SJCRH30 (cell line): ENCODE measurements at regions not wholly inside any gene's neighbourhood (a gene's known extent, or its start where the extent isn't known, plus 50 kb on each side); places are given as distances from the start of the nearest gene placed in this dataset.
"Not testable (repeated sequence)": the region's sequence is repeated elsewhere in the genome, so short reads cannot be mapped to it uniquely, and the experiment has no call there.

ENCODE experiments used
- DNase-seq, 2 experiments: peaks; one replicate each; pipeline ENCODE4 v3.0.0-alpha.2; 2015 to 2020
- H3K27ac ChIP-seq: fragments of 250-450 bp; sonication (Bioruptor Pico); 2 replicates; pipeline ENCODE4 v1.5.1; 2020; ENCODE audit warnings: mild to moderate bottlenecking, moderate library complexity
- H3K27me3 ChIP-seq: fragments of 250-450 bp; sonication (Bioruptor Pico); 2 replicates; pipeline ENCODE4 v1.5.1; 2020; ENCODE audit warnings: mild to moderate bottlenecking, moderate library complexity
- H3K36me3 ChIP-seq: fragments of 250-450 bp; sonication (Bioruptor Pico); 2 replicates; pipeline ENCODE4 v1.5.1; 2020; ENCODE audit warnings: mild to moderate bottlenecking, moderate library complexity
- H3K4me1 ChIP-seq: fragments of 250-450 bp; sonication (Bioruptor Pico); 2 replicates; pipeline ENCODE4 v1.5.1; 2020; ENCODE audit warnings: mild to moderate bottlenecking, moderate library complexity
- H3K4me3 ChIP-seq: fragments of 250-450 bp; sonication (Bioruptor Pico); 2 replicates; pipeline ENCODE4 v1.5.1; 2020; ENCODE audit warnings: mild to moderate bottlenecking, moderate library complexity
- H3K9me3 ChIP-seq: fragments of 250-450 bp; sonication (Bioruptor Pico); replicated peaks from 2 replicates; pipeline ENCODE4 v1.5.1; 2020; ENCODE audit warnings: mild to moderate bottlenecking, moderate library complexity

- DNase-seq = no peak
Measured at GRCh38 chr15:39409876-39410530, 170.9 kb upstream of the THBS1 start.

DNA sequence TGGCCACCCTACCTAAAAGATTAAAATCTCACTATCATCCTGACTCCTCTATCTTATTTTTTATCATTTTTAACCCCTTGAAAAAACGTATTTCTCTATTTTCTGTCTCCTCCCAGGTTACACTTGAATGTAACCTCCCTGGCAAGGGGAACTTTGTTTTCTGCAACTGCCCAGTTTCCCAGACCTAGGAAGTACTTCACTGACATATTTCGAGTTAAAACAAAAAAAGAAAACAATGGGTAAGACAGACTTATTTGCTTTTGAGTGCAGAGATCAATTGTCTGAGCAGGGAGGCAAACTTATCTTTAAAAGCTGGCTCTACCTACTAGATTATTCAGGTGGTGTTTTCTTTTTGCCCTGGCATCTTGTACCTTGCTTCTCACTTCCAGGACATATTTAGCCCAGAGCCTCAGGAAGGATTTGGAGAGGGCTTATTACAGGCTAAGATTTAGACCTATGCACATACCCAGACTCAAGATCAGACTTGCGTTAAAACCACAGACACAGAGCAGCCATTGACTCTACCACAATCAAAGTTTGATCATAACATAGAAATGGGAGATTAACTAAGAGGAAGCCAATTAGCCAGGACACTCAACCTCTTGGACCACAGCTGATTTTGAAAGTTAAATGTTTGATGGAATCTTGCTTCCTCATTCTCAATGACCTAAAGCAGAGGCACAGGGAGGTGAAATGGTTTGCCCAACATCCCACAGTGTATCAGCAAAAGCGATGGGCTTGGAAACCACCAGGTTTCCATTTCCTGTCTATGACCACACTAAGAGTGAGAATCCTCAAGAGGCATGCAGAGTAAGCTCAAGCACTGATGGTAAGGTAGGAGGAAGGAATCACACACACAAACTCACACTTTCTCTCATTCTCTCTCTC lies 169.5 kb upstream of the THBS1 start:
- DNase-seq = no peak
- H3K4me3 ChIP-seq = no peak overlapping the region

More at GRCh38 chr15:39409876-39410530, 170.9 kb upstream of the THBS1 start:
- Histone ChIP-seq H3K9me3 (no peaks in the 10 kb centered on the region; the same call in 1 of the 2 replicates), H3K4me1 (no peaks in the 10 kb centered on the region), H3K4me3 (no peak overlapping the region), H3K27me3 (no peaks in the 10 kb centered on the region), H3K27ac (no peak overlapping the region), H3K36me3 (no peaks in the 10 kb centered on the region)

GRCh38 chr15:39413558-39413957 lies 167.3 kb upstream of the THBS1 start:
- Histone ChIP-seq H3K27ac (no peak overlapping the region), H3K27me3 (no peaks in the 10 kb centered on the region), H3K4me3 (no peak overlapping the region), H3K4me1 (no peaks in the 10 kb centered on the region), H3K36me3 (no peaks in the 10 kb centered on the region), H3K9me3 (no peaks in the 10 kb centered on the region)
- DNase-seq = no peak

More for the DNA sequence above, 169.5 kb upstream of the THBS1 start:
- Histone ChIP-seq H3K9me3 (no peaks in the 10 kb centered on the region; the same call in 1 of the 2 replicates), H3K36me3 (no peaks in the 10 kb centered on the region), H3K27me3 (no peaks in the 10 kb centered on the region), H3K4me1 (no peaks in the 10 kb centered on the region), H3K27ac (no peak overlapping the region)

- H3K27ac ChIP-seq = no peak overlapping the region
- no peaks in the 10 kb centered on the region for H3K27me3 ChIP-seq
- no peak for DNase-seq
- no peaks in the 10 kb centered on the region for H3K9me3 ChIP-seq
- no peaks in the 10 kb centered on the region for H3K4me1 ChIP-seq
- H3K36me3 ChIP-seq = no peaks in the 10 kb centered on the region
- no peak overlapping the region for H3K4me3 ChIP-seq
Measured at GRCh38 chr15:39414201-39414600, 166.7 kb upstream of the THBS1 start.

DNA sequence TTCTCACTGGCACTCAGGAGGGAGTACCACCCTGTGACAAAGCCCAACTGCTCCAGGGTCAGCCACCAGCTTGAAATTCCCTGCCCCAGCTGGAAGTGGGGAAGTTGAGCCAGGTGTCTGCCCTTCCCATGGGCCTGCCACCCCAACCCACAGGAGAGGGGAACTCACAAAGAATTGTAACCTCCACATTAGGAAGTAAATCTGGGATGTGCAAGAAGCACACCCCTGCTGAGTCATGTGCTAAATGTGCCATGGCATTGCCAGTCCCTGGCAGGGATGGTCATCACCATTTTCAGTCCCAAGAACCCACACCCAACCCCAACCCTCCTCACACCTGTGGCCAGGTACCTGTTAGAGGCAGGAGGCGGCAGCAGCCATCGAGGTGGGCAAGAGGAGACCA lies 165.2 kb upstream of the THBS1 start:
- Histone ChIP-seq H3K4me1 (no peaks in the 10 kb centered on the region), H3K27ac (no peak overlapping the region), H3K4me3 (no peak overlapping the region), H3K27me3 (no peaks in the 10 kb centered on the region), H3K36me3 (no peaks in the 10 kb centered on the region), H3K9me3 (no peaks in the 10 kb centered on the region)
- DNase-seq = no peak

- Histone ChIP-seq H3K4me3 (no peak overlapping the region), H3K27ac (no peak overlapping the region), H3K27me3 (no peaks in the 10 kb centered on the region), H3K4me1 (no peaks in the 10 kb centered on the region), H3K9me3 (no peaks in the 10 kb centered on the region), H3K36me3 (no peaks in the 10 kb centered on the region)
- DNase-seq = no peak
Measured at GRCh38 chr15:39416258-39416657, 164.6 kb upstream of the THBS1 start.

DNA sequence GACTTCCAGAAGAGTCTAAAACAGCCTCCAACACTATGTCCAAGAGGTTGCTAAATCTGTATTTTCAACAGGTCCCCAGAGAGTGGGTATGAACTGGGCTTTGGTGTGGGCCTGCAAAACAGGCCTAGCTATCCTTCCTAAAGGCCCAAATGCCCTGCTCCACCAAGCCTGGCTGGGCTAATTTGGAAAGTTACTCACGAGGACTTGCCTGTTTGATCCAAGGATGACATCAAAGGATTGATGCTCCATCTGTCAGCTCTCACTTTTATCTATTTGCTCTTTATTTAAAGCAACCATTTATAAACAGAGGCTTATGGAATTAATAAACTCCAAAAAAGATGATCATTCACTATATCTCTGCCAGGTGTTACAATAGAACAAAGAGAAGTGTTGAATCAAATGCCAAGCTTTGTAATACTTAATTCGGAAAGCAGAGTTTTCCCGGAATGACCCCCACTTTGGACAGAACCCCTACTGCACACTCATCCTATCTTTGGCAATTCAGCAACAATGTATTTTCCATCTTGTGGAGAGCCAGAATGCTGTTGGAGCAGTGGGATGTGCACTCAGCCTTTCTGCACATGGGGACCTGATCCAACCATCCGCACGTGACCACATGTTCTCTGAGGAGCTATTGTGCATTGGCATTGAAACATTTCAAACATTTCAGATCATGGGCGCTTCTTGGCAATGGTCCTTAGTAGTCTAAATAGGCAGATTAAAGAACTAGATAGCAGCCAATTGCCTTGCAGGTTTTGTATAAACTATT lies 163.3 kb upstream of the THBS1 start:
- no peak overlapping the region for H3K4me3 ChIP-seq
- DNase-seq = no peak
- no peaks in the 10 kb centered on the region for H3K4me1 ChIP-seq

GRCh38 chr15:39419651-39420050 lies 161.2 kb upstream of the THBS1 start:
- H3K36me3 ChIP-seq = no peaks in the 10 kb centered on the region

More for the DNA sequence above, 163.3 kb upstream of the THBS1 start:
- no peak overlapping the region for H3K27ac ChIP-seq
- no peaks in the 10 kb centered on the region for H3K36me3 ChIP-seq
- H3K9me3 ChIP-seq = no peaks in the 10 kb centered on the region
- H3K27me3 ChIP-seq = no peaks in the 10 kb centered on the region

GRCh38 chr15:39420123-39420852 lies 160.6 kb upstream of the THBS1 start:
- not testable (repeated sequence) for DNase-seq, H3K9me3 ChIP-seq, H3K27me3 ChIP-seq, H3K4me3 ChIP-seq, H3K4me1 ChIP-seq, H3K36me3 ChIP-seq, H3K27ac ChIP-seq

More at GRCh38 chr15:39419651-39420050, 161.2 kb upstream of the THBS1 start:
- Histone ChIP-seq H3K27ac (no peak overlapping the region), H3K4me1 (no peaks in the 10 kb centered on the region), H3K4me3 (no peak overlapping the region), H3K9me3 (no peaks in the 10 kb centered on the region), H3K27me3 (no peaks in the 10 kb centered on the region)
- DNase-seq = no peak

- not testable (repeated sequence) for H3K36me3 ChIP-seq, H3K9me3 ChIP-seq, H3K27me3 ChIP-seq, DNase-seq, H3K4me3 ChIP-seq, H3K27ac ChIP-seq, H3K4me1 ChIP-seq
Measured at GRCh38 chr15:39420853-39421192, 160.1 kb upstream of the THBS1 start.

DNA sequence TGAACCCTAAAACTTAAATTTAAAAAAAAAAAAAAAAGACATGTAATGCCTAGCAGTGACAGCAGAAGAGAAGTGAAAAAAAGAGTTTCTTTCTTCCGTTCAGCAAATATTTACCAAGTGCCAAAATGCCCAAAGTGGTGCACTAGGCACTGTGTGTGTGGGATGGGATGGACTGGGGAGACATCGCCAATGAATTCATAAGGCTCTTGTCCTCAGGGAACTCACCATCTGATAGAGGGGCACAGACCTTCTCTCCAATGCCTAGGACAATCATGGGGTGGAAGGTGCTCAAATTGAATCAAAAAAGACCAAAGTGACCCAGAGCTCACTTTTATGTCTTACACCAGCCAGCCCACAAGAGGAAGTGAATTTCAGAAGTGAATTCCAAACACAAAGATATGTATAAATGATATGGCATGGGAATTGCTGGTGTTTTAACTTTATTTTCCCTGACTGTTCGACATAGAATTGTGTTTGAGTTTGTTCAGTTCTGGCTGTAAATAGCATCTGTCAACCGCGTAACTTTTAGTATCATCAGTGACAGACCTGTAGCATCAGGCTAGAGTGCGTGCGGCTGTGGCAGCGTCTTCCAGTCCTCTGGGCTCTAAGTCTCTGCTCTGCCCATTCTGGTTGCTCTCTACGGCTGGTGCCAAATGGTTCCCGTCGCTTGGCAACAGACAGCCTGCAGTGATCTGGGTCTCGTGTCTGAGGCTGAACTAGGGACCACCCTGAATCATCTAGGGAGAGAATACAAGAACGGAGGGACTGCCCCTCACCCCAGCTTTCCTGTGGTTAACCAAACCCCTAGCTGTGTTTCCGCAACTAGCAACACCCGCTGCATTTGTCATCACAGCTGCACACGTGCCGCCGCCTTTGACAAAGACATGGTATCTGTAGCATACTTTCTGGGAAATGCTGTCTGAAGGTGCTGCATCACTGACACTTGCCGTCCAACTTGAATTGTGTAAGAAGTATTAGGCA lies 154.0 kb upstream of the THBS1 start:
- Histone ChIP-seq H3K36me3 (no peaks in the 10 kb centered on the region), H3K27ac (no peak overlapping the region), H3K27me3 (no peaks in the 10 kb centered on the region), H3K4me3 (peak overlapping the region; percentile 31), H3K4me1 (peaks cover 18% of the 10 kb centered on the region), H3K9me3 (no peaks in the 10 kb centered on the region)
- DNase-seq = peak; percentile 90 to 91

DNA sequence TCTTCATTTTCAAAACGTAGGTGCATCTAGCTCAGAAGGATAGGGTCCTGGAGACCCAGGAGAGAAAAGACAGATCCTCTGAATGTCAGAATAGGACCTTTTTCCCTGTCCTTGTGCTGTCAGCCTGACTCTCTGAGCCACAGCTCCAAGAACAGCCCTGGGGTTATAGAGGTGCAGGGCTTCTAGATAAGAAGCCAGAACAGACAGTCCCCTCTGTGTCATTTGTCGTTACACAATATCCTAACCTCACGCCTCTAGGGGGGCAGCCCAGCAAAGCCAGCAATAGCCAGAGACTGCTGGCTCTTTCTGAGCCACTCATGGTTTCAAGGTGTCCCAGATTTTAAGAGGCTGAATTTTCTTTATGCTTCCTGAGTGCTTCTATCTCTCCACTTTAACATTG lies 153.2 kb upstream of the THBS1 start:
- Histone ChIP-seq H3K4me3 (no peak overlapping the region), H3K36me3 (no peaks in the 10 kb centered on the region), H3K4me1 (peaks cover 18% of the 10 kb centered on the region), H3K27me3 (no peaks in the 10 kb centered on the region), H3K9me3 (no peaks in the 10 kb centered on the region), H3K27ac (no peak overlapping the region)
- no peak for DNase-seq

- H3K36me3 ChIP-seq = no peaks in the 10 kb centered on the region
- H3K4me1 ChIP-seq = peaks cover 18% of the 10 kb centered on the region
- H3K27me3 ChIP-seq = no peaks in the 10 kb centered on the region
- no peak overlapping the region for H3K27ac ChIP-seq
- DNase-seq = no peak
- no peaks in the 10 kb centered on the region for H3K9me3 ChIP-seq
- H3K4me3 ChIP-seq = no peak overlapping the region
Measured at GRCh38 chr15:39429898-39430357, 151.0 kb upstream of the THBS1 start.
